ENCODE measurements at regions not wholly inside any gene's neighbourhood (a gene's known extent, or its start where the extent isn't known, plus 50 kb on each side); places are given as distances from the start of the nearest gene placed in this dataset.

GRCh38 chr13:103931331-103931845 is 865.2 kb upstream of the SLC10A2 start (continued):
- no peak for TF ChIP-seq HDAC2 (IDR thresholded peaks at IDR 0.05; ENCODE audit: borderline replicate concordance in 1 of 2, low read depth in 2 of 2, low read length in 2 of 2)
- no peak for TF ChIP-seq HDAC6 (IDR thresholded peaks at IDR 0.05; ENCODE audit: low read depth, low read length)
- TF ChIP-seq CBX8 (IDR thresholded peaks at IDR 0.05; ENCODE audit: borderline replicate concordance, low read depth, low read length), result no peak
- no peak for TF ChIP-seq CHD7 (IDR thresholded peaks at IDR 0.05; ENCODE audit: insufficient replicate concordance, low read length)
- no peak for TF ChIP-seq RAD21 (IDR thresholded peaks at IDR 0.05 in 1 of 2, conservative IDR thresholded peaks at IDR 0.05 in 1 of 2; ENCODE audit: low read depth in 2 of 2, low read length in 2 of 2)
